CD4-positive, alpha-beta T cell treated with Interferon gamma for 1 hour (primary cell): ENCODE measurements at regions not wholly inside any gene's neighbourhood (a gene's known extent, or its start where the extent isn't known, plus 50 kb on each side); places are given as distances from the start of the nearest gene placed in this dataset.

ENCODE experiments used
- DNase-seq: peaks from one replicate; pipeline ENCODE4 v3.0.0-alpha.2; 2020

- no peak for DNase-seq
These were observed 200.1 kb downstream of the BMP7 start for GRCh38 chr20:57066126-57066900.

DNA sequence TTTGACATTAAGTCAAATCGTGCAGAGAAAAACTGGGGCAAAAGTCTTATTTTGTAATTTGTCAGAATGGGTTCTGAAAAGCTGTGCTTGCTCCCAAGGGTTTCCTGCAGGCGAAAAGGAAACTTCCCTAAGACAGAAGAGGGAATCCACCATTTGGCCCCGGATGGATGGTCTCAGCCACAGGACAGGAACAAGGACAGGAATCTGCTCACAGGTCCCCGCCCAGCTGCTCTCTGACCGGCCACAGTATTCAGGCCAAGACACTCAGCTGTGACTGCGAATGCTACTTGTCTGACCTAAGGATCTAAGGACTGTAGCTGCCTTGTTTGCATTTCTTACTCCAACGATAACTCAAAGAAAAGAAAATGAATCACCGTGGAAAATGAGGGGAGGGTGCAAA, 197.0 kb downstream of the BMP7 start:
- DNase-seq: no peak

- DNase-seq: no peak
These were observed 196.1 kb downstream of the BMP7 start for GRCh38 chr20:57070296-57070695.

GRCh38 chr20:57071283-57071731, 195.1 kb downstream of the BMP7 start:
- no peak for DNase-seq

- no peak for DNase-seq
These were observed 194.4 kb downstream of the BMP7 start for GRCh38 chr20:57071954-57072583.

- DNase-seq: no peak
These were observed 193.0 kb downstream of the BMP7 start for GRCh38 chr20:57073402-57073801.

GRCh38 chr20:57074386-57074785, 192.1 kb downstream of the BMP7 start:
- DNase-seq: no peak

GRCh38 chr20:57075181-57075580, 191.3 kb downstream of the BMP7 start:
- DNase-seq: no peak

GRCh38 chr20:57075603-57076002, 190.8 kb downstream of the BMP7 start:
- DNase-seq: no peak

DNA sequence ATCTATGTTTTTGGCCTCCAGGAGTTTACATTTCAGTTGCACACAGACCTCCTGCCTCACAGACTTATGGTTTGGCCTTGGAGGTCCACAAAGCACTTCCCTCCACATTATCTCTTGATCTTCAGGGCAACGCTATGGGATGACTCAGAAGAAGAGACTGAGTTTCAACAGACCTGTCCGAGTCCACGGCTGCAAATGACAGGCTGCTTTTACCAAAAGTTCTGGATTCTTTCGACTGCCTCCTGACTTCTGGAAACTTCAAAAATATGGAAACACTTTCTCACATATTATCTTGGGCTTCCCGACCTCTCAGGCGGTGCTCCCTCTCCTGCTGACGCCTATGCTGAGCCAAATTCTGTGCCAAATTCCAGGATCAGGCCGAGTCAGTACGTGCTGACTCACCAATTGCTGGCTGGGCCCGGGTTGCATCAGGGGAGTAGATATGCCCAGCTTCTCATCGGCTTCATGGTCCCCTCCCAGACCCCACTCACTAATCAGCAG, 190.2 kb downstream of the BMP7 start:
- no peak for DNase-seq

DNA sequence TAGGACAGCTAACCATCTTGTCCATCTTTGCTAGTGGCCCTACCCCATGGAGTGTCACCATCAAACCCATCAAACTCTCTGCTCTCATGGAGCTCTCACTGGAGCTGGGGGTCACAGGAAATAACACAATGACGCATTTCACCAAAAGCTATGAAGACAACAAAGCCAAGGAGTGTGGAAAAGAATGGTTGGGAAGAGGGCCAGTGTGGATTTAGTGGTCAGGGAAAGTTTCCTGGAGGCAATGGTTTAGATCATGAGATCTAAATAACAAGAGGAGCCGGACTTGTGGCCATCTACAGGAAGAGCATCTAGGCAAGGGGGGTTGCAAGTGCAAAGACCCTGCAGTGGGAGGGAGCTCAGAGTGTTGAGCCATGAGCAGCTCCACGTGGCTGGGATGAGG, 189.5 kb downstream of the BMP7 start:
- DNase-seq: no peak

DNA sequence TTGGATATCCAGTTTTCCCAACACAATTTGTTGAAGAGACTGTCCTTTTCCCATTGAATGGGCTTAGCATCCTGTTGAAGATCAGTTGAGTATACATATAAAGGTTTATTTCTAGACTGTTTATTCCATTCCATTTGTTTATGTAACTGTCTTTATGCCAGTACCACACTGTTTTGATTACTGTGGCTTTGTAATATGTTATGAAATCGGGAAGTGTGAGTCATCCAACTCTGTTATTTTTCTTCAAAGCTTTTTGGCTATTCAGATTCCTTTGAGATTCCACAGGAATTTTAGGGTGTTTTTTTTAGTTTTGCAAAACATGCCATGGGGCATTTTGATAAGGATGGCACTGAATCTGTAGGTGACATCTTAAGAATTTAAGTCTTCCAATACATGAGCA, 188.3 kb downstream of the BMP7 start:
- DNase-seq: no peak

- no peak for DNase-seq
These were observed 187.1 kb downstream of the BMP7 start for GRCh38 chr20:57079031-57080005.

DNA sequence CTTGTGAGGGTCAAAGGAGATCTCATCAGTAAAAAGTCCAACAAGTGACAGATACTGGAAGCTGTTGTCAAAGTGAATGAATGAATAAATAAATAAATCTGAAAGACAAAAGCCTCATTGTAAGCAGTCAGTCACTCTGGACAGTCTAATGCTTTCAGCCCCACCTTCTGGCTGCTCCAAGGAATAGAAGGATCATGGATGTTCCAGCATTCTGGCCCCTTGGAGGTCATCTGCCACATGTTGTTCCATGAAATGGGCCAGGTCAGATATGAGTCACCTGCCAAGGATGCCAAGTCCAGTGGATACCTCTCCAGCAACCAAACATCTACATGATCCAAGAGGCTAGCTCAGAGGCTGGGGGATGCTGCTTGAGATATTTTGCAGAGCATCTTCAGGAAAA, 185.6 kb downstream of the BMP7 start:
- no peak for DNase-seq

GRCh38 chr20:57082357-57082945, 184.0 kb downstream of the BMP7 start:
- no peak for DNase-seq

DNA sequence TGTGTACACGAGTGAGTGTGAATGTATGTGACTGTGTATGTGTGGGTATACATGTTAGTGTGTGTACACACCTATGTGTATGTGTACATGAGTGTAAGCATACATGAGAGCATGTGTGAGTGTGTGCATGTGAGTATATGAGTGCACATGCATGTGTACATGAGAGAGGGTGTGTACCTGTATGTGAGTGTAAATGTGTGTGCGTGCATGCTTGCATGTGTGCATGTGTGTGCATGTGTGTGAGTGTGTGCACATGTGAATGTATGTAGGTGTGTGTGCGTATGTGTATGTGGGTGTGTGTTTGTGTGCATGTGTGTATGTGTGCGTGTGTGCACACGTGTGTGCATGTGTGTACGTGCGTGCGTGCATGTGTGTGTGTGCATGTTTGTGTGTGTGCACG, 183.4 kb downstream of the BMP7 start:
- DNase-seq: no peak

DNA sequence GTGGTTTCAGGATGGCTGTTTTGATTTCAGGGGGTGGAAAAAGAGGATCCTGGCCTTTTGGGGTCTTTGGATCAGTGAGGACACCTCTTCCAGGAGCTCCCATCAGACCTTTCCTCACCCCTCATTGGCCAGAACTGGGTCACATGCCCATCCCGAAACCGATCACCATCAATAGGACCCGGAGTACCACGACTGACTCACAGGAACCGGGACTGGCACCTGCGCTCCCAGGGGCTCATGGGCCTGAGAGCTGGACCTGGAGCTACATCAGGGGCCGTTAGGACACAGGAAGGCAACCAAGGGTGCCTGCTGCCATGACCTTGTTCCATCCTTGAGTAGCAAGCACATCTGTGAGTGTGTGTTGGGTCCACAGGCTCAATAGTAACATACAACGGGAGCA, 180.4 kb downstream of the BMP7 start:
- DNase-seq: no peak

- DNase-seq: no peak
These were observed 179.3 kb downstream of the BMP7 start for GRCh38 chr20:57087102-57087501.

GRCh38 chr20:57087705-57088104, 178.7 kb downstream of the BMP7 start:
- no peak for DNase-seq

DNA sequence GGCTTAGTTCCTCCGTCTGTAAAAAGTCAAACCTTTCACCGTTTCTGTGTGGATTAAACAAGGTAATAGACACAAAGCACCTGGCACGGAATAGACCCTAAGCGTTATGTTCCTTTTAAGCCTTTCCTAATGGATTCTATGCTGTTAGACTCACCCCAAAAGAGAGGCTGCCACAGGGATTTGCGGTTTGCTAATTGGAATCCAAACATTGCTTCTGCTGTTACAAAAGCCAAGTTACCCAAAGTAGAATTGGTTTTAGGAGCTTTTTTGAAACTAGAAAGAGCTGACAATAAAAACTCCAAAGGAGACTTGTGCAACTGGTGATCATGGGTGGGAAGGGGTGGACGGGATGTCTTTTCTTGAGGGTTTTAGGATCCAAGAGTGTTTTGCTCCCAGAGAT, 178.0 kb downstream of the BMP7 start:
- no peak for DNase-seq

- peak; percentile 15 for DNase-seq
These were observed 176.7 kb downstream of the BMP7 start for GRCh38 chr20:57089699-57090144.
